ENCODE measurements at regions not wholly inside any gene's neighbourhood (a gene's known extent, or its start where the extent isn't known, plus 50 kb on each side); places are given as distances from the start of the nearest gene placed in this dataset.
"Not testable (repeated sequence)": the region's sequence is repeated elsewhere in the genome, so short reads cannot be mapped to it uniquely, and the experiment has no call there.

DNA sequence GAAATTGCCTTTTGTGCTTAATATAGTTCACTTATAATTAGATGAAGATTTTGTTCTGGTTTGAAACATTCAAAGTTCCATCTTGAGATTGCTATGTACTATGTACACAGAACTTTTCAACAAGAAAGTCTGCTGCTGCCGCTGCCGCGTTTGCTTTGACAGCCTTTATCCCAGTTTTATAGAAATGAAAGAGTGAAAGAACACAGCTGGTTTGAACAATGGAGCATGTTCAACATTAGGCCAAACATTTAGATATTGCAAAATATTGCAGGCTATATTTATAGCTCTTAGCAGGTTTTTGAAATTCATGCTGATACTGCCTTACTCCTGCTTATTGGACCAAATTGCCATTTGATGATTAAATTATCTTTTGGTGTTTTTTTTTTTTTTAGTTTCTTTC is 299.8 kb upstream of the PRKD1 start:
- DNase-seq, result no peak

DNA sequence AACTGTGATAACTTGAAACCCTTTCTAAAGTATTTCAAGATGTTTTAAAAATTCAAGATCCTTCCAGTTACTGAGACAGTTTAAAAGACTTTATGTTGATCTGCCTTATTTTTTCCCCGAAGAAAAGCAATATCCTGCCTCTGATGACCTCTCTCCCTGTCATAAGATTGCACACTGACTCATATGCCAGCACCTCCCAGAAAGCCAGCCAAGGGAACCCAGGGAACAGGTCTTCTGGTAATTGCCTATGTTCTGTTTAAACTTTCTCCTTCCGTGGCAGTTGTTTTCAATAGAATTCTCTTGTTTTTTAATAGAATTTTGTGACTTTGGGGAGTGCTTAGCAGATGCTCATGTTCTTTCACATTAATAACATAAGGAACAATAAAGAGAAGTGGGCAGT is 300.2 kb upstream of the PRKD1 start:
- DNase-seq, result peak in 1 of 4 experiments; percentile 1

DNA sequence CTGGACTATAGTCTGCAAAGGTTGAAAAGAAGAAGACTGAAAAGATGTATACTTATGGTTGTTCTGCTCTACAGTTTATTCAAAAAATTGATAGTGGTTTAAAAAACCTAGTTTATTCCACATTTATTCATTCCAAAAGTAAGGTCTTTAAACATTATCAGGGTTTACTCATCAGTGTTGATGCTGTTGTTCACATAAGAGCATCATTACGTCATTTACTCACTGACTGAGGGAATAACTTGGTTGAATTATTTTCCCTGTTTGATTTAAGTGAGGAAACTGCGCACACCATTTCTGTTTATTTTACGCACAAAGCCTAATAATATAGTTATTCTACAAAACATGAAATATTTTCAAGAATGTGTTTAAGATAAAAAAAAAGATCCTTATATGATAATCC is 303.1 kb upstream of the PRKD1 start:
- no peak for DNase-seq

DNA sequence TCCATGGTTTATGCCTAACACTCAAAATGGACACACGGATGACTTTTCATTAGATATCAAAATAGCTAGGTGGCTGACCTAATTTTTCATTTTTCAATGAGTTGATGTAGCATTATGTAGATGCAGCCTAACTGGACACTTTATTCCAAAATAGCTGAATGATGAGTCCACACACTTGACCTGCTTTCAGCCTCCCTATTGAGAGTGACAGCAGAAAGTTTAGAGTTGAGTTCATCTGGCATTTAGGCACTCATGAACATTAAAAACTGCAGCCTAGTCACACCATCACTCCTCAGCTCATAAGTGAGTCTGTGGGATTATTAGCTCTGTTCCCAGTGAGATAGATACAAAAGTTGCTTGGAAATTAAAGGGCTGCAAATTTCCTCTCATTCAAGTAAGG is 307.3 kb upstream of the PRKD1 start:
- no peak for DNase-seq

DNA sequence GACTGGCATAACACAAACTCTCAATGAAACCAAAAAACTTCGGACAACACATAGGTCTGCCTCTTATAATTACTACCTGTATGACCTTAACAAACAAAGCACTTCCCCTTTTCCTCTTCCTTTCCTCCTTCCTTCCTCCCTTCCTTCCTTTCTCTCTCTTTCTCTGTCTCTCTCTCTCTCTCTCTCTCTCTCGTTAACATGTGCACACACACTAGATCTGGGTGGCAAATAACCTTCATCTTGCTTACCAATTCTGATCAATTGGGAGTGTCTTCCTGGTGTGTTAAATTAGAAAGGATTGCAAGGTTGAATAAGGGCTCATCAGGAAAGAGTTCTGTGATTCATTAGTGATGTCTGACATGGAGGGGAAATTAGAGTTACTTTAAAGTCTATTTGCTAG is 307.8 kb upstream of the PRKD1 start:
- no peak for DNase-seq

DNA sequence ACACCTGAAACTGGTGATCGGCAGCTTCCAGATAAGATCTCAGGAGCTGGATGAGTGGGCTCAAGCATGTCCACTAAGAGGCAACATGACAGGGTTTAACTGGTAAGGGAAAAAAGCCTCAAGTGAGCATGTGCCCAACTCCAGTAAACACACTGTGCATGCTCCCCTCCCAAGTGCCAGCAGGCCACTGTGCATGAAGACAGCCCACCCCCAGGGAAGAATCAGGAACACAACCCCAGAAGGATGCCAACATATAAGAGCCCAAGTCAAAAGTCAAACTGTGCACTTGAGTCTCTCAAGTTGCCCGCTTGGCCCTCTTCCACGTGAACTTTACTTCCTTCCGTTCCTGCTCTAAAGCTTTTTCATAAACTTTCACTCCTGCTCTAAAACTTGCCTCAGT is 311.3 kb upstream of the PRKD1 start:
- no peak for DNase-seq

DNA sequence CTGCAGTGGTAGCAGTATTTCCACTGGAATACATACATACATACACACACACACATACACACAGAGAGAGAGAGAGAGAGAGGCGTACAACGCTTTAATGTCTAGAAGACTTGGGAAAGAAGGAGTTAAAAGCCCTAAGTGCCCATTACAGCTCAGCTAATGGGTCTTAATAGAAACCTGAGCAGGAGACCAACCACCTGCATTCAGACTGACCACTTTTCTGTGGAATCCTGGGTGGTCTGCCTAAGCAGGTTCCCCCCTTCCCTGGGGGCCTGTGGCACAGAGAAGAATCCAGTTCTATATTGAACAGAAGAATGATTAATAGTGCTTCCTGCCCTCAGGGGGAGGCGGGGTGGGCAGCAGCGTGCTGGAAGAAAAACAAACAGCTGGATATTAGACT is 312.4 kb upstream of the PRKD1 start:
- no peak for DNase-seq

DNA sequence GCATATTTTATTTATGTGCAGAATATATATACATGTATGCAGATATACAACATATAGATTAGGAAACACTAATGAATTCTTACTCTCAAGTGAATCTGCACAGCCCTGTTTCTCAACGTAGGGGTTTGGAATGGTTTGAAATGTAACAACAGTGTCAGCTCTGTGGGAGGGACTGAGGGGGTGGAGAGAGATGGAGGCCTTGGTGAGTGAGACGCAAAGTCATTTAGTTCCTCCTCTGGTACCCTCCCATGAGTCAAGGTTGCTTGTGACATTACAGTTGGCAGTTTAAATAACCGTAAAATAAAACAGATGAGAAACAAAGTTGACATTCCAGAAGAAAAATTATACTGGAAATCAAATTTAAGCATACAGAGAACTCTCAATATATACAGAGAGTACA is 313.0 kb upstream of the PRKD1 start:
- DNase-seq, result peak in 2 of 4 experiments; percentile 1 to 2

DNA sequence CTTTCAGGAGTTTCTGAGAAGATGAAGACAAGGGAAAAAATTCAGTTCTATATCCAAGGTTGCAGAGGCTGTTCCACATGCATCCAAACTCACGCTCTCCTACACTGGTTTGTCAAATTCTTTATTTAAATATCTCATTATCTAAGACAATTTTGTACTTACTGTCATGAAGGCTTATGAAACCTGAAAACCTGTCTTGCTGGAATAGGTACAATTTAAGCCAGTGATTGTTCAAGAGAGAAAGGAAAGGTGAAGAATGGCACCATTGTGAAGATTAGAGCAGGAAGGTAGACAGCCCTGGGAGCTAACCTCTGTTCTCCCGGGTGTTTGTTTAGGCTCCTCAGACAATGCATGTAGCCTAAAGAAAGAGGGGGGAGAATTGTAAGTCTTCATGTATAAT is 315.1 kb upstream of the PRKD1 start:
- DNase-seq, result no peak

DNA sequence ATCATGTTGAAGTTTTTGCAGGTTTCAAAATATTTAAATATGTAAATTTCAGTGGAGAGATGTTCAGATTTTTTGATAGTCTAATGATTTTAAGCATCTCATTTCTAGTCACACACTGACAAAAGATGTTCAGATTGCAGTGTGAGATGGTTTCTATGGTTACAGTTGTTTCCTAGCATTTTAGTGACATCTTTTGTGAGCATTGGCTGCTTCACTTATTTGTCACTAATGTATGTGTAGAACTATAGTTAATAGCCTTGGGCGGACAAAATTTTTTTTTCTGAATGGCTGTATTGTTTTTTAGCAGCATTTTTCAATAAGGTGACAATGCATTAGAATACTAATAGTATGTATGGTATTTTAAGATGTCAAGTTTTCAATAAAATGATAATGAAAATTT is 315.6 kb upstream of the PRKD1 start:
- no peak for DNase-seq

DNA sequence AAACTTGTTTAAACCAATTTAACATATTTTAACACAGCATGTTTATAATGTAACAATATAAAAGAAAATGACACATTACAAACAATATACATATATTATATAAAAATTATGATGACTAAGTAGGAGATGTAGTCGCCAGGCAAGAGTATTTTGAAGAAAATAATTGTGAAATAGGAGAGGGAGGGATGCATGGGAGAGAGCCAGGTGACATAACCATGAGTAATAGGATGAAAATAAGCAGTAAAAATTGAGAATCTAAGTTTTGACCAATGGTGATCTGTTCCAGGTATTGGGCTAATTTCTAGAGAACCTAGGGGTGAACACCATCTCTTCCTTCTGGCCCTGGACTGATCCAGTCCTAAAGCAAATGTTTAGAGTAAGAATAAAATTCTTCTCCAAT is 315.2 kb upstream of the G2E3 start:
- DNase-seq, result no peak

DNA sequence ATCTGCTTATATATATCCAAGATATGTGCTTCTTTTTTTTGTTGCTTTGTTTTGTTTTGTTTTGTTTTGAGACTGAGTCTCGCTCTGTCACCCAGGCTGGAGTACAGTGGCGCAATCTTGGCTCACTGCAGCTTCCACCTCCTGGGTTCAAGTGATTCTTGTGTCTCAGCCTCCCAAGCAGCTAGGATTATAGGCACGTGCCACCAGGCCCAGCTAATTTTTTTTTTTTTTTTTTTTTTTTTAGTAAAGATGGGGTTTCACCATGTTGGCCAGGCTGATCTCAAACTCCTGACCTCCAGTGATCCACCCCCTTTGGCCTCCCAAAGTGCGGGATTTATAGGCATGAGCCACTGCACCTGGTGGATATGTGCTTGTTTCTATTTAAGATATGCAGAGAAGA is 314.6 kb upstream of the G2E3 start:
- DNase-seq, result not testable (repeated sequence)

DNA sequence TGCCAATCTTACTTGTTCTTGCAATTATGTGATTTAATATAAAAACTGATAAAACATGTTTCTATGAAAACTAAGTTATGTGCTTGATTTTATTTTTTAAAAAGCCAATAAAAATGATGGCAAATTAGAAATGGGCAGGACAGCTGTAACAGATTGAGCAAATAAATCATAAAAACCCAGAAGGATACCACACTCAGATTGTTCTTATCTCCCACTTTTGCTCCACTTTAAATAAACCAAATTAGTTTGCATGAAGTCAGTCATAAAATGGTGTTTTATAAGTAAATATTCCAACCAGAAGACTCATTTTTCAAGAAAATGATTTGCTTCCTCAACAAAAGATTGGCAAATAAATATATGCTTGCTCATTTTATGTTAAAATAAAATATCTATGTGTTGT is 307.9 kb upstream of the G2E3 start:
- no peak for DNase-seq

DNA sequence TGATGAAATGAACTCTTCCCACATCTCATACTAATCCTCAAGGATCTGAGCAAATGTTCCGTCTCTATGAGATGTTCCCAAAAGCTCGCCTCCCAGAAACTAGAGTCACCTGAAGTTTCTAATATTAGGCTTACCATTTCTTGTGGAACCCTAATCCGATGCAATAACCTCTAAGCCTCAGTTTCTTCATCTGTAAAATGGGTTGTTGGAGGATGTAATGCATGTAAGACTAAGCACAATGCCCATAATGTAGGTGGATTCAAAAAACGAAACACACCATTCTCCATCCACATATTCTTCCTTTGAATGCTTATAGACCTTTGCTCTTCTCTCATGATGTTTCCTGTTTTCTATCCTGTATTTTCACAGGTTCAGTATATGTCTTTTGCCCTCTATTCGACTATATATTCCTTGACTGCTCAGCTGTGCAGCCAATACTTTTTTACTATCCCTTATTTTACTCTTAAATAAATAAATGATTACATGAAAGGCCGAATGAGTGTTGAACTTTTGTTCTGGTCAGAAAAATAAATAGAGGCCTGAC is 307.3 kb upstream of the G2E3 start:
- DNase-seq, result no peak

DNA sequence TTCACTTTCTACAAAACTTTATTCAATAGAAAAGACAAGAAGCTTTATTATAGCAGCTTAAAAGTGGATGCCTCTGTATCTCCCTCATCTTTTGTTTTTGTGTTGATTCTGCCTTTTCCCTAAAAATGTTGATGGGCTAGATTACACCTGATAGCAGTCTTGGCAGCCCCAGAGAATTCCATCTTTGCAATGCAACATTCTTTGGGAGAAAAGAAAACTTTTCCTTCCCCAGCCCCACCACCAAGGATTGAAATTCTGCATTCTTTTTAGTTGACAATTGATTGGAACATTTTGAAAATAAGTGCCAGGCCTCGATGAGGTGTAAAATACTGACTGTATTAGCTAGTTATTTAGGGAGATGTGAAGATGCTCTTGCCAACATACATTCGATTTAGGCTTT is 306.8 kb upstream of the G2E3 start:
- DNase-seq, result no peak

DNA sequence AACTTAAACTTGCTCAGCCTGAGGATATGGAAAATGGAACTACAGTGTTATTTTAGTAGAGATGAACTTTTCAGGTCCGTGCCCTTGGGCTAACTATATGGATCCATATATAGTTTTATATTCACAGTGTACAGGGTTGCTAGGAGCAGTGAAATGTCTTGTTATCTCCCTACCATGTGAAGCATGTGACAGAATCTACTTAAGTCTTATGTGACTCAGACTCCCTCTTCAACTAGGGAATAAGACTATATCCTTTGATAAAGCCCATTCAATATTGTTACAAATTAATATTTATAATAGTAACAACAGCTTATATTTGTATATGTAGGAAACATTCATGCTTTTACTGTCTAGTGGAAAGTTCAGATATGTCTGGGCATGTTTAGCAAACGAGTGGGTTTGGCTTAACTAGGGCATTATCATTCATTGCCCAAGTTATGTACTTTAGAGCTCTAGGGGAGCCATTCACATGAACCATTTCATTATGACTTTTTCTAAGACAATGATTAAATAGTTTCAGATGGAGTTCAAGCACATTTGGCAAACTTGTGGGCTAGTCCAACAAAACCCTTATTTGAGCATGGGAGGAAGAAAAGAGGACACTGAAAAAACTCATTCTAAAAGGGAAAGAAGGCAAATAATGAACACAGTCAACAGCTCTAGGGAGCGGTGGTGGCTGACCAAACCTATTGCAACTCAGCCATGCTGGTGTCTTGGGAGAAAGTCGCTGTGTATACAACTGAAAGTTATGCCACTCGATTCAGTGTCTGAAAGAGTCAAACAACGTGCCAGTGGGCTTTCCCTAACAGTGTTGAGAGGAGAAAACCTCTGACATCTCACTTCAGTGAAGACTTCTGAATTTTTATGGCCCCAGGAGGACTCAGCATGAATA is 305.9 kb upstream of the G2E3 start:
- no peak for DNase-seq

DNA sequence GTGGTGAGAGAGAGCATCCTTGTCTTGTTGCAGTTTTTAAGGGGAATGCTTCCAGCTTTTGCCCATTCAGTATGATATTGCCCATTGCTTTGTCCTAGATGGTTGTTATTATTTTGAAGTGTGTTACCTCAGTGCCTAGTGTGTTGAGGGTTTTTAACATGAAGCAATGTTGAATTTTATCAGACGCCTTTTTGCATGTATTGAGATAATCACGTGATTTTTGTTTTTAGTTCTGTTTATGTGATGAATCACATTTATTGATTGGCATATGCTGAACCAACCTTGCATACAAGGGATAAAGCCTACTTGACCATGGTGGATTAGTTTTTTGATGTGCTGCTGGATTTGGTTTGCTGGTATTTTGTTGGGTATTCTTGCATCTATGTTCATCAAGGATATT is 302.3 kb upstream of the G2E3 start:
- DNase-seq, result no peak

DNA sequence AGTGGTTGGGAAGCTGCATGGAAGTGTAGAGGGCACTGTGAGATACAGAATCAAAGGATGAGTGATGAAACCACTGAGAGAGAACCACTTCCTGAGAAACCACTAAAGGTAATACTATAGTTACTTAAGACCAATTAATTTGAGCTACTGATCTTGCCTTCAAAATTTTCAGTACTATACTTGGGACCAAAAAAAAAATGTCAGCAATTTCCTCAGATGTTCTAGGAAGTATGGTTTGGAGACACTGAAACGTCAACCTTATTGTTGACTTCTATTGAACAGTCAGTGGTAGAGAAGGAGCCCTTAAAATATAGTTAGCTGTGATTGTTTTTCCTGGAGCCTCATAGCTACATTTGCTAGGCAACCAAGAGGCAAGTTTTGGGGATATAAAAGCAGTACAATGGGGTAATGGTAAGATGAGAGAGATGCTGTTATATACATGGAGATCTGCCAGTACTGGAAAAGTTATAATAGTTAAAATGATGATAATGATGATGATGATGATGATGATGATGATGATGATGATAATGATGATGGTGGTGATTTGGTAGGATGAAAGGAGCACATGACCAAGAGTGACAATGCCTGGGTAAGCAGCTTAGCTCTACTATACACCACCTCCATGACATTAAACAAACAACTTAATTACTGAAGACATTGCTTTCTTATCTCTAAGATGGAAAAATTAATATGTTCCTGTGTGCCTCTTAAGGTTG is 300.9 kb upstream of the G2E3 start:
- DNase-seq, result no peak

DNA sequence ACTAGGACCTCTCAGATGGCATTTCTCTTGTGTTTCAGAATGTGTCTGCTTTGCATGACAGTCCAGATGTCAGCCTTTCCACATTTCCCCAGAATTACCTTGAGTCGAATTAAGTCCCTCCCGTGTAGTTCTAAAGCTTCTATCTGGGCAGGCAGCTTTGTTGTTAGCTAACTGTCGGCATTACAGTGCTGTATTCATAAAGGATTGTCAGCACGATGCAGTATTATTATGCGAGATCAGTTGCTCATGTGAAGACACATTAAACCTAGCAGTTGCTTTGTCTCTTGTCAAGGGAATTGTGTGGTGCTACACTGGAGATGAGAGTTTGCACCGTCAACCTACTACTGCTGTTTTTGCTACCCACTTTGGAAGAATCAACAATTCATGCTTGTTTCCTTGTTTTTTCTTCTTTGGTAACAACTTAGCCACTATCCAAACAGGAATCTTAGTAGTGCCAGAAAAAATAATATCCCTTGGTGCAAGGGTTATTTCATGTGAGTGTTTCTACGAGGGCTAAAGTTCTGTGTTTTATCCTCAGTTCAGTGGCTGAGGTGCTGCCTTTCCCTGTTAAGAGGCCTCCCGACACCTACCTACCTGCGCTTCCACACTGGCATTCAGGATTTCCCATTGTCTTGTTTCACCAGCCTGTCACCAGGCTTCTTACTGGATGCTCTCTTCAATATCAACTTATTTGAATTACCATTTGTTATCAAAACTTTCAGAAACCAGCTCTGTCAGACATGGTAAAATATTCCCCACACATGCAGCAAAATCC is 297.9 kb upstream of the G2E3 start:
- no peak for DNase-seq

DNA sequence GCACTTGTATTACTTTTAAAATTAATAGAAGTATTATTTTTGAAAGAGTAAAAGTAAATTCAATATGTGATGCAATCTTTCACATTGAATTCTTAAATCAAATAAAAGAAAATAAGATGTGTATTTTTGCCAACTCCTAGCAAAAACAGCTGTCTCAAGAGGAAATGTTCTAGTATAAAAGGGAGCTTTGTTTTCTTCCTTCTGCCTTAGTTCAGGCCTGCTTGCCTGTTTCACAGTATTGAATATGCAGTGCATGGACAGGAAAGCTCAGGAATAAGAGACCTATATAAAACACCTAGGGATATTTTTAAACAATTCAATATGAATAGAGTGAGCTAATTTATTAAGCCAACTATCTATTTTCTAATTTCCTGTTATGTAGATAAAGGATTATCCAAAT is 294.8 kb upstream of the G2E3 start:
- DNase-seq, result no peak

DNA sequence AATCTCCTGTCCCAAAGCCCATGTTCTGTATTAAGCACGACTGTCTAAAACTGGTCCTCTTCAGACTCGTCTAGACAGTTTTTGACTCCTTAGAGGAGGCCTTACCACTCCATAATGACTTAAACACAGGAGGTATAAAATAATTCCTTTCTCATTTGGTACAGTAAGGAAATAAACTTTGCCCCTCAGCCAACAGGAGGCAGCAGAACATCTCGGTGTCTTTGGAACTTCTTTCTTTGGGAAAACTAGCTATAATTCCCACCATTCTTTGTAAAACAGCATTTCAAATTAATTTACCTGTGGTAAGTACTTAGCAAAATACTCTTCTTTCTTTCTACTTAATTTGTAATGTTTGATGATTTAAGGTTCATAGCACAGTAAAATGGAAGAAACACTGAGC is 292.7 kb upstream of the G2E3 start:
- no peak for DNase-seq

DNA sequence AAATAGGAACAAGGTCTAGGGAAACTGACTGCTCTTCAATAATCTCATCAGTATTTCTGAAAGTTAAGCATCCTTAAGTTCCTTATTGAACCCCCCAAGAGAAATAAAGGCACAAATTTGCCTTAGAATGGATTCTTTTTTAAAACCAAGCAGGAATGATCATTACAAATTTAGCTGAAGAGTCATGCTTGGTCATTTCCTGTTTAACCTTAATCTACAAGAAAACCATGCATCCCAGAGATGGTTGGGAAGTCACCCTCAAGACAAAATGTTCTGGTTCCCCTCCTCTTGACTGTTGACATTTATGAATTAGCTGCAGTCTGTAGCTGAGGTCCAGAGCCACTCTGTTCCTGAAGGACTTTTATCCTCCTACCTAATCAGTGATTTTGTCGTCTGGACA is 291.8 kb upstream of the G2E3 start:
- DNase-seq, result no peak

Data from suppressor macrophage (primary cell).